ENCODE measurements at regions not wholly inside any gene's neighbourhood (a gene's known extent, or its start where the extent isn't known, plus 50 kb on each side); places are given as distances from the start of the nearest gene placed in this dataset.

- no peaks in the 10 kb centered on the region for H3K4me1 Mint-ChIP-seq
- no peaks in the 10 kb centered on the region for H3K27me3 Mint-ChIP-seq (ENCODE audit: low read depth in 3 of 3)
- H3K27ac Mint-ChIP-seq, result no peak overlapping the region
- no peaks in the 10 kb centered on the region for H3K36me3 Mint-ChIP-seq
- H3K4me3 Mint-ChIP-seq, result no peak overlapping the region
- no peak for DNase-seq
- H3K9me3 Mint-ChIP-seq, result peaks cover 3 to 29% (median 13%) of the 10 kb centered on the region in 6 donors
These were observed 793.7 kb upstream of the LCORL start for GRCh38 chr4:18815081-18815778.

GRCh38 chr4:18813771-18814170 is 792.2 kb upstream of the LCORL start:
- Mint-ChIP-seq H3K36me3 (no peaks in the 10 kb centered on the region), H3K27me3 (ENCODE audit: low read depth in 3 of 3) (no peaks in the 10 kb centered on the region), H3K27ac (no peak overlapping the region), H3K4me1 (no peaks in the 10 kb centered on the region), H3K4me3 (no peak overlapping the region), H3K9me3 (peaks cover 4 to 36% (median 12%) of the 10 kb centered on the region in 6 donors)
- no peak for DNase-seq

- DNase-seq, result no peak
- Mint-ChIP-seq H3K4me3 (no peak overlapping the region), H3K36me3 (no peaks in the 10 kb centered on the region), H3K9me3 (peaks cover 4 to 43% (median 15%) of the 10 kb centered on the region in 6 donors), H3K27me3 (ENCODE audit: low read depth in 3 of 3) (no peaks in the 10 kb centered on the region), H3K27ac (no peak overlapping the region), H3K4me1 (no peaks in the 10 kb centered on the region)
These were observed 791.5 kb upstream of the LCORL start for GRCh38 chr4:18813055-18813454.

DNA sequence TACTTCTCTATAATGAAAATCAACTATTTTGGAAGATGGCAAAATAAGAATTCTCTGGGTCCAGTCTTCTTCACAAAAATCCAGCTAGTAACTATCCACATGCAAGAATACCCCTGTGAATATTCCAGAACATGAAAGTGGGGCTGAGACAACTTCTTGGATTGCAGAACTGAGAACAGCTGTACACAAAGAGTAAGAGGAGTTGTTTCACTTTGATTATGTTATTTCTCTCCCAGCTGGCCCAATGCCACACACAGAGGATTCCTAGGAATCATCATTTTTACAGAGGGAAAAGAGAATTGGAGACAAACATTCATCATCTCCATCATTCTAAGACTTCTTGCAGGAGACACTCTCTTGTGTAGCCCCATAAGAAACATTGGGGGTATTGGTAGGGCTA is 782.2 kb upstream of the LCORL start:
- DNase-seq, result no peak
- peaks cover 5 to 32% (median 20%) of the 10 kb centered on the region in 6 donors for H3K9me3 Mint-ChIP-seq
- H3K27ac Mint-ChIP-seq, result no peak overlapping the region
- H3K4me1 Mint-ChIP-seq, result no peaks in the 10 kb centered on the region
- H3K4me3 Mint-ChIP-seq, result no peak overlapping the region
- H3K36me3 Mint-ChIP-seq, result no peaks in the 10 kb centered on the region
- H3K27me3 Mint-ChIP-seq (ENCODE audit: low read depth in 3 of 3), result no peaks in the 10 kb centered on the region

DNA sequence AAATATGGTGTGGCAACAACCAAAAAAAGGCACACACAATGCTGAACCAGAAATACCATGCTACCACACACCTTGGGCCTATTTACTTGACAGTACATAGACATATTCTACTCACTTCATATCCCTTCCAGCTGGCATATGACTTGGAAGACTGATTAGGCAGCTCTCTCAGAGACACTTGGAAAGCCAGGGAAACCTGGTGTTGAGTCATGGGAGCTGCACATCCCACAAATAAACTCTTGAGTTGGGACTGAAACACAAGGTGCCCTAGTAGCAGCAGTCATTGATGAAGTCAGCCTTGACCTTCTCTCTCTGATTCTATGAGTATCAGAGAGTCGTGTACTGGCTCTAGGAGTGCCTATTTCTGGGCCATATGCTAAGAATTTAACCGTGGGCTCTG is 776.6 kb upstream of the LCORL start:
- H3K27ac Mint-ChIP-seq, result no peak overlapping the region
- no peak overlapping the region for H3K4me3 Mint-ChIP-seq
- DNase-seq, result no peak
- H3K27me3 Mint-ChIP-seq (ENCODE audit: low read depth in 3 of 3), result peaks cover 0 to 1% (median 0%) of the 10 kb centered on the region in 3 donors
- peaks cover 1 to 27% (median 9%) of the 10 kb centered on the region in 6 donors for H3K9me3 Mint-ChIP-seq
- H3K36me3 Mint-ChIP-seq, result no peaks in the 10 kb centered on the region
- H3K4me1 Mint-ChIP-seq, result no peaks in the 10 kb centered on the region

DNA sequence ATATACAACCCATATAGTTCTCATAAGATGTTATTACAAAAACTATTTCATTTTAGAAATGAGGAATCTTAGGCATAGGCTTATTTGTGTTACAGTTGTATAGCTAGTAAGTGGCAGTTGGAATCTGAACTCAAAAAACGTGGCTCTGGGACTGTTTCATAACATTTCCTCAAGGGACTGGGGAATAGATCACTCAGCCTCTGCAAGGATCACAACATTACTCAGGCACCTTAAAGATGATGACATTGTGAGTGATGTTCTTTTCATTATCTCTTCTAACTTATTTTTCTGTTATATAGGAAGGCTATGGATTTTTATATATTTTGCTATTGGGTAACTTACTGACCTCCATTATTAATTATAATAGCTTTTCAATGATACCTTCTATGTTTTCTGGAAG is 774.2 kb upstream of the LCORL start:
- peaks cover 1 to 25% (median 7%) of the 10 kb centered on the region in 6 donors for H3K9me3 Mint-ChIP-seq
- no peaks in the 10 kb centered on the region for H3K36me3 Mint-ChIP-seq
- no peak for DNase-seq
- H3K4me1 Mint-ChIP-seq, result no peaks in the 10 kb centered on the region
- no peak overlapping the region for H3K27ac Mint-ChIP-seq
- no peak overlapping the region for H3K4me3 Mint-ChIP-seq
- H3K27me3 Mint-ChIP-seq (ENCODE audit: low read depth in 3 of 3), result peaks cover 0 to 1% (median 0%) of the 10 kb centered on the region in 3 donors

GRCh38 chr4:18777190-18777930 is 755.8 kb upstream of the LCORL start:
- DNase-seq, result no peak
- H3K36me3 Mint-ChIP-seq, result no peaks in the 10 kb centered on the region
- peaks cover 4 to 30% (median 6%) of the 10 kb centered on the region in 6 donors for H3K9me3 Mint-ChIP-seq
- no peaks in the 10 kb centered on the region for H3K4me1 Mint-ChIP-seq
- H3K27ac Mint-ChIP-seq, result no peak overlapping the region
- no peak overlapping the region for H3K4me3 Mint-ChIP-seq
- peaks cover 0 to 4% (median 0%) of the 10 kb centered on the region in 3 donors for H3K27me3 Mint-ChIP-seq (ENCODE audit: low read depth in 3 of 3)

- Mint-ChIP-seq H3K4me1 (no peaks in the 10 kb centered on the region), H3K4me3 (no peak overlapping the region), H3K9me3 (peaks cover 10 to 41% (median 23%) of the 10 kb centered on the region in 6 donors), H3K27me3 (ENCODE audit: low read depth in 3 of 3) (peaks cover 0 to 2% (median 0%) of the 10 kb centered on the region in 3 donors), H3K36me3 (no peaks in the 10 kb centered on the region), H3K27ac (no peak overlapping the region)
- no peak for DNase-seq
These were observed 746.4 kb upstream of the LCORL start for GRCh38 chr4:18767921-18768320.

DNA sequence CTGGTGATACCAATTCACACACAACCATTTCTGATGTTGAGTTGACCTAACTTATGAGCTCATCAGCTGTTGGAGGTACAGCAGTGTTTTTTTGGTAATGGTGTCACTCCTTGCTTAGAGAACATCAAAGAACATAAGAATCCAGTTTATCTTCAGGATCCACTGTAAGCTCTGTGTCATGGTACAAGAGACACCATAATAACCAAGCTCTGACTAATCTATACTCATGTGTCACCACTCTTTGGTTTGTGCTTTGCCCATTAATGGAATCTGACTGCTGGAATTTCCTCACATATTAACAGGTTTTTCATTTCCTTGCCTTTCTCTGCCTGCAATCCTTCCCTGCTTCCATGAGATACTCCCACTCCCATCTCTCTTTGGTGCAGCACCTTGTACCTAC is 735.1 kb upstream of the LCORL start:
- Mint-ChIP-seq H3K27me3 (ENCODE audit: low read depth in 3 of 3) (no peaks in the 10 kb centered on the region), H3K9me3 (peaks cover 9 to 25% (median 15%) of the 10 kb centered on the region in 6 donors), H3K4me3 (no peak overlapping the region), H3K36me3 (no peaks in the 10 kb centered on the region), H3K27ac (no peak overlapping the region), H3K4me1 (no peaks in the 10 kb centered on the region)
- DNase-seq, result no peak

DNA sequence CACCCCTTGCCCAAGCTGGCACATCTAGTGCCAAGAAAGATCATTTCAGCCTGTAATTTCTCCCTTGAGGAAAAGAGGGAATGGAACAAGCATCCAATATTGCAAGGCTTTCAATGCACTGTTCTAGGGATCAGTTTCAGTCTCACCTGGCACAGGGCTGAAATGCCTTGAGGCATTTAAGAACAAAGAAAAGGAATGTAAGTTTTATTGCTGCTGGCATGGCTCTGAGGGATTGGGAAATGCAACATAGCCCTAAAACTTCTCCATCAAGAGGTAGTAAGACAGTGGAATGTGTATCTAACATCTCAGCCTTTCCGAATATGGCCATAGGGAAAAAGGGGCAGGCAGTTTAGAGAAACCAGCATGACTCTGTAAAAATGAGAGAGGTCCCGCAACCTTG is 732.6 kb upstream of the LCORL start:
- H3K9me3 Mint-ChIP-seq, result peaks cover 5 to 38% (median 17%) of the 10 kb centered on the region in 6 donors
- no peaks in the 10 kb centered on the region for H3K4me1 Mint-ChIP-seq

DNA sequence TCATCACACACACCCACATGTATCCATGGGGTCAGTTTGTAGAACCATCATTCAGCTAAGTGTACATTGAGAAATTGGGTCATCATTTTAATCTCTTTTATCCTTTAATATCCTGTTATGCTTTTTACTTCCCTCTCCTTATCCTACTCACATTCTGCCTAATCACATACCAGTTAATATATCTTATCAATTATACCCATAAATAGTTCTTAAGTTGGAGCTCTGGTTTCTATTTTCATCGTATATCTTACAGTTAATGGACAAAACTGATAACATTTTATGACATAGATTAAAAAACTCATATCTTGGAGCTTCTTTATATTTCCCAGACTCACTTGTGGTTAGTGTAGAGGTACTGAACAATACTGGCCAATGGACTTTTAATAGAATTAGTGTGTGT is 729.5 kb upstream of the LCORL start:
- Mint-ChIP-seq H3K4me1 (no peaks in the 10 kb centered on the region), H3K27me3 (ENCODE audit: low read depth in 3 of 3) (peaks cover 0 to 2% (median 0%) of the 10 kb centered on the region in 3 donors), H3K9me3 (peaks cover 0 to 28% (median 13%) of the 10 kb centered on the region in 6 donors), H3K36me3 (no peaks in the 10 kb centered on the region), H3K4me3 (no peak overlapping the region), H3K27ac (no peak overlapping the region)
- DNase-seq, result no peak

More for the DNA sequence above, 732.6 kb upstream of the LCORL start:
- H3K36me3 Mint-ChIP-seq, result no peaks in the 10 kb centered on the region
- no peak overlapping the region for H3K27ac Mint-ChIP-seq
- no peak for DNase-seq
- H3K27me3 Mint-ChIP-seq (ENCODE audit: low read depth in 3 of 3), result peaks cover 0 to 1% (median 0%) of the 10 kb centered on the region in 3 donors
- H3K4me3 Mint-ChIP-seq, result no peak overlapping the region

- H3K4me3 Mint-ChIP-seq, result no peak overlapping the region
- no peaks in the 10 kb centered on the region for H3K36me3 Mint-ChIP-seq
- H3K27me3 Mint-ChIP-seq (ENCODE audit: low read depth in 3 of 3), result peaks cover 0 to 2% (median 0%) of the 10 kb centered on the region in 3 donors
- no peak for DNase-seq
- H3K27ac Mint-ChIP-seq, result no peak overlapping the region
- H3K4me1 Mint-ChIP-seq, result no peaks in the 10 kb centered on the region
- H3K9me3 Mint-ChIP-seq, result peaks cover 0 to 26% (median 13%) of the 10 kb centered on the region in 6 donors
These were observed 727.8 kb upstream of the LCORL start for GRCh38 chr4:18749391-18749790.

DNA sequence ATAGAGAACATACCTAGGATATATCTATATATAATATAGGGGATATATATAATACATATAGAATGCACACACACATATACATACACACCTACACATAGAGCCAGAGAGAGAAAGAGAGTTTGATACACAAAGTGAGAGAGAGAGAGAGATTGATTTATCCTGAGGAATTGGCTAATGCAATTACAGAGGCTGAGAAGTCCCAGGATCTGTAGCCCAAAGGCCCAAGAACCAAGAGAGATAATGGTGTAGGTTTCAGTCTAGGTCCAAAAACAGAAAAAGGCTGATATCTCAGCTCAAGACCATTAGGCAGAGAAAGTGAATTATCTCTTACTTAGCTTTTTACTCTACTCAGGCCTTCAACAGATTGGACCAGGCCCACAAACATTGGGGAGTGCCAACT is 715.0 kb upstream of the LCORL start:
- no peaks in the 10 kb centered on the region for H3K27me3 Mint-ChIP-seq (ENCODE audit: low read depth in 3 of 3)
- no peak overlapping the region for H3K4me3 Mint-ChIP-seq
- H3K36me3 Mint-ChIP-seq, result no peaks in the 10 kb centered on the region
- no peak overlapping the region for H3K27ac Mint-ChIP-seq
- no peak for DNase-seq
- H3K9me3 Mint-ChIP-seq, result peaks cover 0 to 12% (median 3%) of the 10 kb centered on the region in 6 donors
- H3K4me1 Mint-ChIP-seq, result no peaks in the 10 kb centered on the region

- Mint-ChIP-seq H3K4me3 (no peak overlapping the region), H3K9me3 (peaks cover 0 to 12% (median 3%) of the 10 kb centered on the region in 6 donors), H3K27me3 (ENCODE audit: low read depth in 3 of 3) (no peaks in the 10 kb centered on the region), H3K4me1 (no peaks in the 10 kb centered on the region), H3K27ac (no peak overlapping the region), H3K36me3 (no peaks in the 10 kb centered on the region)
- DNase-seq, result no peak
These were observed 714.2 kb upstream of the LCORL start for GRCh38 chr4:18735740-18736268.

Measured in immature natural killer cell (primary cell).